Fibroblast of skin of right biceps (primary cell): ENCODE measurements at regions not wholly inside any gene's neighbourhood (a gene's known extent, or its start where the extent isn't known, plus 50 kb on each side); places are given as distances from the start of the nearest gene placed in this dataset.

Experiments
- DNase-seq: peaks from one replicate; pipeline ENCODE4 v3.0.0-alpha.2; 2013

DNA sequence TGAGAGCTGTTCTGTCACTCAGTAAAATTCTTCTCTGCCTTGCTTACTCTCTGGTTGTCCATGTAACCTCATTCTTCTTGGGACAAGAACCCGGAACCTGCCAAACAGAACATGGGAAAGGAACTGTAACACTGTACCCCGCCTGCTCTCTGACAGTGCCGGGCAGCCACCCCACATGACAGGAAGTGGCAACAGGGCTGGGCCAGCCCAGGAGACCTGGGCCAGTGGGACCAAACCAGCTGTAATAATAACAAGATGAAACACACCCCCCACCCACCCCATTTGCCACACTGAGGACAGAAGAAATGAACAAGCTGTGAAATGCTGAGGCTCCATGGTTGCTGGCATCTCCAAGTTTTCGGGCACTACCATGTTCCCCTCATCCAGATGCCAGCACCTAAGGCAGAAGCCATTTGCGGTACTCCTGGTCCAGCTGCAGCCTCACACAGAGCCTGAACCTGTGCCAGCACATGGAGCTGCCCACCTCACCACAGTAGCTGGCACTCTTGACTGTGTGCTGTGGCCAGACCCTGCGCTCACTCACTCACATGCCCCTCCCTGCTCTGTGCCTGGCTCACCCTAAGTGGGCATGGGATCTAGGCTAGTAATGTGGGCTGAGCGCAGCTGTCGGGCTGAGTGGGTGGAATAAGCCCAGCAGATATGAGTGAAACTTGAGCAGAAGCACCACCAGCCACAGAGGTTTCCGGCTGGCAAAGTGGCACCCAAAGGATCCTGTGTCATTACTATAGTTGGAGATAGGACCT is 126.2 kb upstream of the UGT8 start:
- no peak for DNase-seq

- DNase-seq = no peak
These were observed 124.3 kb upstream of the UGT8 start for GRCh38 chr4:114474188-114474800.

DNA sequence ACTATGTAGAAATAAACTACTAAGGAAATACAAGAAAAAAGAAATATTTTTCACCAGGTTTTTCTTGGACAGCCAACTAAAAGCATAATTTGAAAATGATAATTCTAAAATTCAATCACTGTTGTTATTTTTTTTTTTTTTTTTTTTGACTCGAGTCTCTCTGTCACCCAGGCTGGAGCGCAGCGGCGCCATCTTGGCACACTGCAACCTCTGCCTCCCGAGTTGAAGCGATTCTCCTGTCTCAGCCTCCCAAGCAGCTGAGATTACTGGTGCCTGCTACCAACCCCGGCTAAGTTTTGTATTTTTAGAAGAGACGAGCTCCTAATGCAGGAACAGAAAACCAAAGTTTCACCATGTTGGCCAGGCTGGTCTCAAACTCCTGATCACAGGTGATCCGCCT is 122.3 kb upstream of the UGT8 start:
- no peak for DNase-seq

GRCh38 chr4:114479595-114479994 is 119.0 kb upstream of the UGT8 start:
- no peak for DNase-seq

DNA sequence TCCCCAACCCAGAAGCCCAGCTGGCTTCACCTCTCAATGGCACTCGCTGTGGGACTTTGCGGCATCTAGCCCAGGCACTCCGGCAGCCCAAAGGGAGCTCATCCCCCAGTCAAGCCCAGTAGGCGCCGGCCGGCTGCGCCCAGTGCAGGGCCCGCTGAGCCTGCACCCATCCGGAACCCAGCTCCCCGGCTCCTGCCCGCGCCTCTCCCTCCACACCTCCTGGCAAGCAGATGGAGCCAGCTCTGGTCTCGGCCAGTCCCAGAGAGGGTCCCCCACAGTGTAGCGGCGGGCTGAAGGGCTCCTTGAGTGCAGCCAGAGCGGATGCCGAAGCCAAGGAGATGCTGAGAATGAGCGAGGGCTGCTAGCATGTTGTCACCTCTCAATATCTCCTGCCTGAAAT is 116.8 kb upstream of the UGT8 start:
- no peak for DNase-seq

DNA sequence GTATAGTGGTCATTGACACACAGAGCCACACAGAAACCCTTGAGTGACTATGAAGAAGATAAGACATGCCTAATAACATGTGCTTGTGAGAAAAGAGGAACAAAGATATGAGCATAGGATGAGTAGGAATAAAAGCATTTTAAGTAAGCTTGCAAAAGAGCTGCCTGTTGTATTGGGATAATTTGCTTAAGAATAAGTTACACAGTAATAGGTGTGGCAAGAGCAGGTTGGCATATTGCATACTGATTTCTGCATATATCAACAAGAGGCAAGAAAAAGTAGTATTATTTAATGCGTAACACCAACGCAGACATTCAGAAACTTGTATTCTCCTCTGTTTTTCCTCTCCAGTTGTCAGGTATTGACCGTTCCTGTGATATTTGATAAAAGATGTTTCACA is 111.5 kb upstream of the UGT8 start:
- DNase-seq = no peak

DNA sequence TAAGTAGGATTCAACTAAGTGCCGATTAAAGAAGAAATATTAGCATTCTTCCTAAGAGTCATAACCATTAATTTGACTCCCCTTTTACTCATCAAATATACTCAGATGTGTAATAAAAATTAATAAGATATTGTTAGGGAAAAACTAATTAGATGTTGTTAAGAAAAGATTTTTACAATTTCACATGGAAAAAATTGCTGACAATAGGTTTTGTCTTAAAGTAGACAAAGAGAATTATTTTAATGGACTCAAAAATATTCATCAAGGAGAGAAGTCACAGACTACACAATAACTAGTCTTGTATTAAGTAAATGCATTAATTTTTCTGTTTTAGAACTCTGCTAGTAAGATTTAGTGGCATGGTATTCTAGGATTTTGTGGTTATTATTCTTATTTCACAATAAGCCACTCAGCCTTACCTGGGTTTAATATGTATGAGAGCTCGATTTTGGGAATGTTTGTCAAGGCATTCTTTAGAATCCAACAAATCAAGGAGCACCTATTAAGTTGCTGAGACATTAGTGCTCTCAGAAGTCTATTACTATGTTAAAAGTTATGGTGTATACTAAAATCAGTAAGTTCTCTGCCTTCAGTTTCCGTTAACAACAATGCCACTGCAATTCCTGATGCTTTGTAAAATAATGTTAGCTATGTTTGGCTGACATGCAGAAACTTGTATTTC is 110.2 kb upstream of the UGT8 start:
- DNase-seq = no peak

DNA sequence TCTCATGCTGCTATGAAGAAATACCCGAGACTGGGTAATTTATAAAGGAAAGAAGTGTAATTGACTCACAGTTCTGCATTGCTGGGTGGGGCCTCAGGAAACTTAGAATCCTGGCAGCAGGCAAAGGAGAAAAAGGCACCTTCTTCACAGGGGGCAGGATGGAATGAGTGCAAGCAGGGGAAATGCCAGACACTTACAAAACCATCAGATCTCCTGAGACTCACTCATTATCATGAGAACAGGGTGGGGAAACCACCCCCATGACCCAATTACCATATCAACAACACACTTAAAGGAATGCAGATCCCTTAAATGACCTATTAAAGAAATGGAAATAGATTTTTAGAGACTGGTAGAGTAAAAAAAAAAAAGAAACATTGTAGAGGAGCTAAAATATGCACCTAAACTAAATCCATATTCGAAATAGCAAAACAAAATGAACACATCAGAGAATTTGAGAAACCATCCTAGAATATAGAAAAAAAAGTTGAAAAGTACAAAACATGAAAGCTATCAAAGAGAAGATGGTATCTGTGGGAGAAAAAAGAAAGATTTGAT is 104.3 kb upstream of the UGT8 start:
- no peak for DNase-seq

DNA sequence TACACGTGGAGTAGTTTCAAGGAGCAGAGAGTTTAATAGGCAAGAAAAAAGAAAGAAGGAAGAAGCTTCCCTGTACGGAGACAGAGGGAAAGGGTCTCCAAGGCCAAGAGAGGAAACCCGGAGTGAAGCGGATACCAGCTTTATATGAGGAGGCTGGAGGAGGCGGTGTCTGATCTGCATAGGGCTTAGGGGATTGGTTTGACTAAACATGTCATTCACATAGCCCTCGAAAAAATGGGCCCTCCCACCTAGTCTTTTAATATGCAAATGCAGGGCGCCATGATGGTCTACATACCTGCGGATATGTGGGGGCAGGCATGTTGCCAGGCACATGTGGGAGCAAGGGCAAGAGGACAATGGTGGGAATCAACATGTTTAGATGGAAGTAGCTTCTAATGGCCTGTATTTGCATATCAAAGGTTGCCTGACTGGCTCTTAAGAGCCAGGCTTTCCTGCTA is 103.1 kb upstream of the UGT8 start:
- DNase-seq = no peak

- no peak for DNase-seq
These were observed 101.5 kb upstream of the UGT8 start for GRCh38 chr4:114497116-114497515.

DNA sequence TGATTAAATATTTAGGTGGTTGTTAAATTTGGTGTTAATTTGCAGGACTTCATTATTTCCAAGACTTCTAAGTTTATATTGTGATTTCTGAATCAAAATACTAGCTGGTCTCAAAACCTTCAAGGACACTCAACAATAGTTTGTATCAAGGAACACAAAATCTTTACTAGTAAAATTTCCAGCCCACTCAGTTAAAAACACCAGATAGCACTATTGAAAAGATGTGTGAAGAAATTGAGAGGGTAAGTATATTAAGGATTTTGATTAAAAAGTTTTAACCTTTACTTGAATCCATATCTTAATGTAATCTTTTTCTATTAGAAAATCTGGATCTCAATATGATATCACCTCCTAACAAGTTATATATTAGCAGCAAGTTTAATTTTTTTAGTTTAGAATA is 89.3 kb upstream of the UGT8 start:
- DNase-seq = no peak

- DNase-seq = no peak
These were observed 85.9 kb upstream of the UGT8 start for GRCh38 chr4:114512595-114513295.

- DNase-seq = no peak
These were observed 79.2 kb upstream of the UGT8 start for GRCh38 chr4:114519368-114519767.

- DNase-seq = no peak
These were observed 71.4 kb upstream of the UGT8 start for GRCh38 chr4:114527170-114527569.

DNA sequence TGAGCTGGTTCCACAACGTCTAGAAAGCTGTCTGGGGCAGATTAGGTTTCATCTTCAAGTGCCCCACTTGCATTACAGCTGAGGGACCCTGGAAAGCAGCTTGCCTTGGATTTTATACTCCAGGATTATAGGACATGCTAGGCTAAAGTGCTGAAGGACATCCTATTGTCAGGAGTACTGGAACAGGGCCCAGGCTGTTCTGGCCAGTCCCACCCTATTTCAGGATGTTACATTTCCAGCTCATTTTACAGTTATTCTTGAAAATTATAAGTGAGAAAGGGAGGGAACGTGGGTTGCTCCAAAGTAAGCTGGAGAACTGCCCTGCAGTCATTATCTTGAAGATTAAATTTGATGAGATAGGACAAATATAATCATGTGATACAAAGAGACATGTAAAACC is 71.0 kb upstream of the UGT8 start:
- DNase-seq = no peak

GRCh38 chr4:114535725-114536124 is 62.9 kb upstream of the UGT8 start:
- no peak for DNase-seq

GRCh38 chr4:114537352-114537751 is 61.3 kb upstream of the UGT8 start:
- no peak for DNase-seq

GRCh38 chr4:114538012-114538617 is 60.5 kb upstream of the UGT8 start:
- no peak for DNase-seq

GRCh38 chr4:114539985-114540384 is 58.6 kb upstream of the UGT8 start:
- no peak for DNase-seq

DNA sequence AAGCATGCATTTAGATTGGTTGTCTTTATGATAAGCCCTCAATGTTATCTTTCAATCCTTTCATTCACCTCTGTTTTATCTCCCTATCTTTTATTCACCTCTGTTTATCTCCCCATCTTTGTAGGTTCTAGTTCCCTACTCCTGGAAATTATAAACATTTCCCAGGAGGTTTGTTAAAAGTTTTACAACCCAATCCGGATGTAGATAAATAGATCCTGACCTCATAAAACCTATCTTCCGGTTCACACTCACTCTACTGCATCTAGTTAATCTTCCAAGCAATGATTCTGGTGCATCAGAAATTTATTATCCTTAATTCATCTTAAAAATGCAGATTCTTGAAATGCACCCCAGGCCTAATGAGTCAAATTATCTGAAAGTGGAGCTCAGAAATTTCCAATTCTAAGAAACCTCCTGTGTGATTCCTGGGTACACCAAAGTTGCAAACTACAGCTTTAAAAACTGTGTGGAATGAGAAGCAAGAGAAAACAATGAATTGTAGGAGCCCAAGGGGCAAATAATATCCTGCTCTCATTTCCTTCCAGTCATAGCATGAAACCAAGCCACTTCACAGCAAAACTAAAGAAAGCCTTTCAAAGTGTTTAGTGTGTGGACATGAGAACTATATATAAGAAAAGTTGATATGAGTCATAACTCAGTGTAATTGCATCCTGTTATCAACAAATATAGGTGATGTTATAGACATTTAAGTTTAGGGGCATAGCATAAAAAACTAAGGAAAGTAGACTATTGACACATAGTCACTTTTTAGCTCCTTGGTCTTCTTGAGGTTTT is 51.1 kb upstream of the UGT8 start:
- DNase-seq = no peak
